SK-N-SH (cell line): ENCODE measurements at regions not wholly inside any gene's neighbourhood (a gene's known extent, or its start where the extent isn't known, plus 50 kb on each side); places are given as distances from the start of the nearest gene placed in this dataset.

Experiments
- CTCF ChIP-seq: fragments of 200-600 bp; sonication (generic); IDR thresholded peaks from 2 replicates; pipeline ENCODE4 v1.6.1; 2017; ENCODE audit warnings: antibody characterized with exemption, mild to moderate bottlenecking, moderate library complexity
- FOXJ3 ChIP-seq: sonication (generic); formaldehyde crosslinking; IDR thresholded peaks from 2 replicates; pipeline ENCODE4 v1.5.1; 2020; ENCODE audit warnings: mild to moderate bottlenecking, missing genetic modification reagents
- JUND ChIP-seq: IDR thresholded peaks from 2 replicates; pipeline ENCODE4 v1.4.0; 2012
- PBX3 ChIP-seq: IDR thresholded peaks from 2 replicates; pipeline ENCODE4; 2012
- POLR2AphosphoS5 ChIP-seq: IDR thresholded peaks from 2 replicates; pipeline ENCODE4 v1.6.1; 2012; ENCODE audit warnings: low read depth, low read length
- YY1 ChIP-seq: IDR thresholded peaks from 2 replicates; pipeline ENCODE4 v1.4.0; 2012; ENCODE audit warnings: low read depth, mild to moderate bottlenecking

- TF ChIP-seq CTCF (no peak), YY1 (no peak), POLR2AphosphoS5 (no peak), PBX3 (no peak), JUND (no peak), FOXJ3 (CRISPR knock-in tag) (no peak)
Observed at GRCh38 chr15:70442211-70442610, 321.1 kb downstream of the UACA start.
